ENCODE measurements at regions not wholly inside any gene's neighbourhood (a gene's known extent, or its start where the extent isn't known, plus 50 kb on each side); places are given as distances from the start of the nearest gene placed in this dataset.

- TF ChIP-seq CTCF (IDR thresholded peaks at IDR 0.05), result no peak
- TF ChIP-seq POLR2A (IDR thresholded peaks at IDR 0.05), result no peak
These were observed 266.7 kb upstream of the HDAC4 start for GRCh38 chr2:239667431-239667985.

Data from tibial nerve (tissue), 3 donors.